Panc1 (cell line): ENCODE measurements at regions not wholly inside any gene's neighbourhood (a gene's known extent, or its start where the extent isn't known, plus 50 kb on each side); places are given as distances from the start of the nearest gene placed in this dataset.

Experiments used
- ATAC-seq: fragments of 200-7000 bp; cut with Tn5 transposase; 2 replicates; pipeline ENCODE4 v1.9.1; 2020; ENCODE audit warnings: mild to moderate bottlenecking, moderate library complexity
- BruUV-seq: library from RNA; stranded (reverse); fragments of 400-500 nt; replicated peaks from 2 replicates; lab custom pipeline; 2021; lab: Mats Ljungman, UMichigan
- CTCF ChIA-PET: fragments of 300-600 bp; sonication (Branson Sonifier 250); formaldehyde crosslinking; loops from one replicate; lab custom pipeline; 2022; ENCODE audit warnings: antibody characterized with exemption; lab: Charles Lee
- POLR2A ChIA-PET: fragments of 300-600 bp; sonication (Branson Sonifier 250); formaldehyde crosslinking; loops from one replicate; lab custom pipeline; 2022; ENCODE audit warnings: antibody characterized with exemption; lab: Charles Lee
- DNase-seq: peaks from one replicate; pipeline ENCODE4 v3.0.0-alpha.2; 2010; ENCODE audit warnings: low read depth, low spot score
- H3K27ac ChIP-seq: 2 replicates; pipeline ENCODE4 v1.5.1; 2011; ENCODE audit warnings: mild to moderate bottlenecking, low read length, inconsistent platforms
- H3K27me3 ChIP-seq: fragments of 200-500 bp; sonication (Bioruptor generic); 2 replicates; pipeline ENCODE4 v1.6.0; 2014; ENCODE audit warnings: low read length, inconsistent platforms; ENCODE audit not compliant: control insufficient read depth, insufficient read depth
- H3K36me3 ChIP-seq: fragments of 200-500 bp; sonication (Bioruptor generic); 2 replicates; pipeline ENCODE4 v1.5.1; 2014; ENCODE audit warnings: inconsistent platforms, mild to moderate bottlenecking, low read length, moderate library complexity; ENCODE audit not compliant: control insufficient read depth, insufficient read depth
- H3K4me1 ChIP-seq: 2 replicates; pipeline ENCODE4 v1.5.1; 2011; ENCODE audit warnings: inconsistent platforms, mild to moderate bottlenecking, low read length, moderate library complexity; ENCODE audit not compliant: control insufficient read depth, insufficient read depth
- H3K4me3 ChIP-seq, 2 experiments: 2 replicates each; pipeline ENCODE4 v1.5.1; 2011 to 2012; ENCODE audit warnings: low read depth in 2 of 2, low read length in 2 of 2, mild to moderate bottlenecking in 2 of 2, inconsistent platforms in 1 of 2, moderate library complexity in 1 of 2
- H3K9me3 ChIP-seq: fragments of 200-500 bp; sonication (Bioruptor generic); 2 replicates; pipeline ENCODE4 v1.5.1; 2014; ENCODE audit warnings: low read depth, mild to moderate bottlenecking, inconsistent platforms, low read length, moderate library complexity; ENCODE audit not compliant: control insufficient read depth, insufficient read depth
- CTCF ChIP-seq: fragments of 450-650 bp; IDR thresholded peaks from 2 replicates; pipeline ENCODE4 v1.5.1; 2017; ENCODE audit warnings: mild to moderate bottlenecking
- POLR2AphosphoS5 ChIP-seq: IDR thresholded peaks from 2 replicates; pipeline ENCODE4 v1.6.1; 2012; ENCODE audit warnings: mild to moderate bottlenecking, low read depth, low read length, moderate library complexity
- SIN3A ChIP-seq: IDR thresholded peaks from 2 replicates; pipeline ENCODE4 v1.6.1; 2012; ENCODE audit warnings: low read depth, mild to moderate bottlenecking, low read length, moderate library complexity, borderline replicate concordance; ENCODE audit not compliant: insufficient read depth
- TCF7L2 ChIP-seq: IDR thresholded peaks from 2 replicates; pipeline ENCODE4 v1.6.1; 2011; ENCODE audit warnings: mild to moderate bottlenecking, low read depth, low read length, inconsistent platforms
- in situ Hi-C: cut with HindIII; loops from 2 replicates; pipeline ENCODE4 v1.10.0; 2016; ENCODE audit warnings: low sequenced_read_pairs, low pct_unique_long_range_greater_than_20kb
- intact Hi-C: fragments of 100-400 bp; cut with micrococcal nuclease; formaldehyde crosslinking; loops from one replicate; pipeline ENCODE4 v1.10.0; 2022; ENCODE audit not compliant: unreplicated experiment
- TF ChIP-seq, protein P1 (sequence below), 2 experiments: IDR thresholded peaks; 2 replicates each; pipeline ENCODE4 v1.6.1; 2011 to 2012; ENCODE audit warnings: low read depth in 2 of 2, control low read depth in 1 of 2, low read length in 1 of 2, mild to moderate bottlenecking in 1 of 2, moderate library complexity in 1 of 2; ENCODE audit not compliant: insufficient read depth in 1 of 2

DNA sequence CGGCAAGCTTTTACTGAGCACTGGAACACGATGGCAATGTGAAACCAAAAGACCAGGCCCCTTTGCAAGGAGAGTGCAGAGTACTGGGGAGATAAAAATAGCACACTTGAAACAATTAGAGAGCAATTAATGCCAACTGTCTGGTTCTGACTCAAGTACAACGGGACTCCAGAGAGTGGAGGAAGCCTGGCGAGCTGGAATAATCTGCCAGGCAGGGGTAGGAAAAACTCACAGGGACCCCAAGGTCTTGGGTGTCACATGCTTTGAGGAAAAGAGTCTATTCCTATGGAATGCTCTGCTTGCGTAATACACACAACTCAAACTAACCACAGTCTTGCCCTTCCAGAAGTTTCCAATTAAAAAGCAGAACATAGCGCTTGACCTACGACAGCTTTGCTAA is 113.0 kb upstream of the CLMP start:
- no peaks in the 10 kb centered on the region for H3K4me1 ChIP-seq
- no peaks in the 10 kb centered on the region for H3K9me3 ChIP-seq
- no peak overlapping the region for H3K4me3 ChIP-seq
- no peak overlapping the region for H3K27ac ChIP-seq
- in situ Hi-C loops (no loop called here), intact Hi-C loops (no loop called here)
- no TSS peak for BruUV-seq
- POLR2A ChIA-PET: interaction anchor here (0.6 kb wide), 1 partner anchor 466 kb away, joined by 4 read pairs; no protein-coding TSS in a partner anchor
- ATAC-seq (no peak), DNase-seq (no peak)
- CTCF ChIA-PET: no interaction called here
- H3K27me3 ChIP-seq: peaks cover 19% of the 10 kb centered on the region
- no peaks in the 10 kb centered on the region for H3K36me3 ChIP-seq
- TF ChIP-seq, protein P1, sequence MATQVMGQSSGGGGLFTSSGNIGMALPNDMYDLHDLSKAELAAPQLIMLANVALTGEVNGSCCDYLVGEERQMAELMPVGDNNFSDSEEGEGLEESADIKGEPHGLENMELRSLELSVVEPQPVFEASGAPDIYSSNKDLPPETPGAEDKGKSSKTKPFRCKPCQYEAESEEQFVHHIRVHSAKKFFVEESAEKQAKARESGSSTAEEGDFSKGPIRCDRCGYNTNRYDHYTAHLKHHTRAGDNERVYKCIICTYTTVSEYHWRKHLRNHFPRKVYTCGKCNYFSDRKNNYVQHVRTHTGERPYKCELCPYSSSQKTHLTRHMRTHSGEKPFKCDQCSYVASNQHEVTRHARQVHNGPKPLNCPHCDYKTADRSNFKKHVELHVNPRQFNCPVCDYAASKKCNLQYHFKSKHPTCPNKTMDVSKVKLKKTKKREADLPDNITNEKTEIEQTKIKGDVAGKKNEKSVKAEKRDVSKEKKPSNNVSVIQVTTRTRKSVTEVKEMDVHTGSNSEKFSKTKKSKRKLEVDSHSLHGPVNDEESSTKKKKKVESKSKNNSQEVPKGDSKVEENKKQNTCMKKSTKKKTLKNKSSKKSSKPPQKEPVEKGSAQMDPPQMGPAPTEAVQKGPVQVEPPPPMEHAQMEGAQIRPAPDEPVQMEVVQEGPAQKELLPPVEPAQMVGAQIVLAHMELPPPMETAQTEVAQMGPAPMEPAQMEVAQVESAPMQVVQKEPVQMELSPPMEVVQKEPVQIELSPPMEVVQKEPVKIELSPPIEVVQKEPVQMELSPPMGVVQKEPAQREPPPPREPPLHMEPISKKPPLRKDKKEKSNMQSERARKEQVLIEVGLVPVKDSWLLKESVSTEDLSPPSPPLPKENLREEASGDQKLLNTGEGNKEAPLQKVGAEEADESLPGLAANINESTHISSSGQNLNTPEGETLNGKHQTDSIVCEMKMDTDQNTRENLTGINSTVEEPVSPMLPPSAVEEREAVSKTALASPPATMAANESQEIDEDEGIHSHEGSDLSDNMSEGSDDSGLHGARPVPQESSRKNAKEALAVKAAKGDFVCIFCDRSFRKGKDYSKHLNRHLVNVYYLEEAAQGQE (IDR thresholded peaks at IDR 0.05; ENCODE audit: insufficient read depth in 1 of 2, low read depth in 2 of 2, low read length in 1 of 2): no peak
- no peak for TF ChIP-seq TCF7L2
- TF ChIP-seq SIN3A: no peak
- no peak for TF ChIP-seq POLR2AphosphoS5
- no peak for TF ChIP-seq CTCF

- H3K4me3 ChIP-seq: no peak overlapping the region
- peaks cover 20% of the 10 kb centered on the region for H3K27me3 ChIP-seq
- ChIA-PET CTCF (interaction anchor here (0.6 kb wide), 1 partner anchor 63 kb away, joined by 4 read pairs; no protein-coding TSS in a partner anchor), POLR2A (no interaction called here)
- in situ Hi-C loops: no loop called here
- intact Hi-C loops: no loop called here
- ATAC-seq (no peak), DNase-seq (no peak)
- 0 out of 2 replicates have a peak, but pooled peaks cover 6% of the 10 kb centered on the region for H3K4me1 ChIP-seq
- TF ChIP-seq TCF7L2 (no peak), SIN3A (no peak), CTCF (no peak)
- no peaks in the 10 kb centered on the region for H3K36me3 ChIP-seq
- no peak overlapping the region for H3K27ac ChIP-seq
- no peaks in the 10 kb centered on the region for H3K9me3 ChIP-seq
- no TSS peak for BruUV-seq
These were observed 112.2 kb upstream of the CLMP start for GRCh38 chr11:123307276-123307675.
